Panc1 (cell line): ENCODE measurements at regions not wholly inside any gene's neighbourhood (a gene's known extent, or its start where the extent isn't known, plus 50 kb on each side); places are given as distances from the start of the nearest gene placed in this dataset.

Experiments
- ATAC-seq: fragments of 200-7000 bp; cut with Tn5 transposase; 2 replicates; pipeline ENCODE4 v1.9.1; 2020; ENCODE audit warnings: mild to moderate bottlenecking, moderate library complexity
- BruUV-seq: library from RNA; stranded (reverse); fragments of 400-500 nt; replicated peaks from 2 replicates; lab custom pipeline; 2021; lab: Mats Ljungman, UMichigan
- CTCF ChIA-PET: fragments of 300-600 bp; sonication (Branson Sonifier 250); formaldehyde crosslinking; loops from one replicate; lab custom pipeline; 2022; ENCODE audit warnings: antibody characterized with exemption; lab: Charles Lee
- POLR2A ChIA-PET: fragments of 300-600 bp; sonication (Branson Sonifier 250); formaldehyde crosslinking; loops from one replicate; lab custom pipeline; 2022; ENCODE audit warnings: antibody characterized with exemption; lab: Charles Lee
- DNase-seq: peaks from one replicate; pipeline ENCODE4 v3.0.0-alpha.2; 2010; ENCODE audit warnings: low read depth, low spot score
- H3K27ac ChIP-seq: 2 replicates; pipeline ENCODE4 v1.5.1; 2011; ENCODE audit warnings: mild to moderate bottlenecking, low read length, inconsistent platforms
- H3K27me3 ChIP-seq: fragments of 200-500 bp; sonication (Bioruptor generic); 2 replicates; pipeline ENCODE4 v1.6.0; 2014; ENCODE audit warnings: low read length, inconsistent platforms; ENCODE audit not compliant: control insufficient read depth, insufficient read depth
- H3K36me3 ChIP-seq: fragments of 200-500 bp; sonication (Bioruptor generic); 2 replicates; pipeline ENCODE4 v1.5.1; 2014; ENCODE audit warnings: inconsistent platforms, mild to moderate bottlenecking, low read length, moderate library complexity; ENCODE audit not compliant: control insufficient read depth, insufficient read depth
- H3K4me1 ChIP-seq: 2 replicates; pipeline ENCODE4 v1.5.1; 2011; ENCODE audit warnings: inconsistent platforms, mild to moderate bottlenecking, low read length, moderate library complexity; ENCODE audit not compliant: control insufficient read depth, insufficient read depth
- H3K4me3 ChIP-seq, 2 experiments: 2 replicates each; pipeline ENCODE4 v1.5.1; 2011 to 2012; ENCODE audit warnings: low read depth in 2 of 2, low read length in 2 of 2, mild to moderate bottlenecking in 2 of 2, inconsistent platforms in 1 of 2, moderate library complexity in 1 of 2
- H3K9me3 ChIP-seq: fragments of 200-500 bp; sonication (Bioruptor generic); 2 replicates; pipeline ENCODE4 v1.5.1; 2014; ENCODE audit warnings: low read depth, mild to moderate bottlenecking, inconsistent platforms, low read length, moderate library complexity; ENCODE audit not compliant: control insufficient read depth, insufficient read depth
- CTCF ChIP-seq: fragments of 450-650 bp; IDR thresholded peaks from 2 replicates; pipeline ENCODE4 v1.5.1; 2017; ENCODE audit warnings: mild to moderate bottlenecking
- POLR2AphosphoS5 ChIP-seq: IDR thresholded peaks from 2 replicates; pipeline ENCODE4 v1.6.1; 2012; ENCODE audit warnings: mild to moderate bottlenecking, low read depth, low read length, moderate library complexity
- REST ChIP-seq, 2 experiments: IDR thresholded peaks; 2 replicates each; pipeline ENCODE4 v1.6.1; 2011 to 2012; ENCODE audit warnings: low read depth in 2 of 2, control low read depth in 1 of 2, low read length in 1 of 2, mild to moderate bottlenecking in 1 of 2, moderate library complexity in 1 of 2; ENCODE audit not compliant: insufficient read depth in 1 of 2
- SIN3A ChIP-seq: IDR thresholded peaks from 2 replicates; pipeline ENCODE4 v1.6.1; 2012; ENCODE audit warnings: low read depth, mild to moderate bottlenecking, low read length, moderate library complexity, borderline replicate concordance; ENCODE audit not compliant: insufficient read depth
- TCF7L2 ChIP-seq: IDR thresholded peaks from 2 replicates; pipeline ENCODE4 v1.6.1; 2011; ENCODE audit warnings: mild to moderate bottlenecking, low read depth, low read length, inconsistent platforms
- in situ Hi-C: cut with HindIII; loops from 2 replicates; pipeline ENCODE4 v1.10.0; 2016; ENCODE audit warnings: low sequenced_read_pairs, low pct_unique_long_range_greater_than_20kb
- intact Hi-C: fragments of 100-400 bp; cut with micrococcal nuclease; formaldehyde crosslinking; loops from one replicate; pipeline ENCODE4 v1.10.0; 2022; ENCODE audit not compliant: unreplicated experiment

- in situ Hi-C loops (no loop called here), intact Hi-C loops (no loop called here)
- no peaks in the 10 kb centered on the region for H3K9me3 ChIP-seq
- H3K27me3 ChIP-seq: no peaks in the 10 kb centered on the region
- BruUV-seq: no TSS peak
- no peaks in the 10 kb centered on the region for H3K4me1 ChIP-seq
- H3K36me3 ChIP-seq: no peaks in the 10 kb centered on the region
- ChIA-PET CTCF (no interaction called here), POLR2A (no interaction called here)
- ATAC-seq (no peak), DNase-seq (no peak)
- H3K4me3 ChIP-seq: no peak overlapping the region
- TF ChIP-seq TCF7L2: no peak
- TF ChIP-seq REST (IDR thresholded peaks at IDR 0.05; ENCODE audit: insufficient read depth in 1 of 2, low read depth in 2 of 2, low read length in 1 of 2): no peak
- TF ChIP-seq SIN3A: no peak
- TF ChIP-seq CTCF: no peak
- no peak for TF ChIP-seq POLR2AphosphoS5
- no peak overlapping the region for H3K27ac ChIP-seq
These were observed 475.0 kb upstream of the ADARB2 start for GRCh38 chr10:2212244-2212834.

GRCh38 chr10:2210088-2210487 is 472.8 kb upstream of the ADARB2 start:
- Histone ChIP-seq H3K36me3 (no peaks in the 10 kb centered on the region), H3K9me3 (no peaks in the 10 kb centered on the region), H3K4me3 (no peak overlapping the region), H3K27me3 (no peaks in the 10 kb centered on the region), H3K27ac (no peak overlapping the region), H3K4me1 (no peaks in the 10 kb centered on the region)
- TF ChIP-seq POLR2AphosphoS5 (no peak), CTCF (no peak), SIN3A (no peak), TCF7L2 (no peak), REST (IDR thresholded peaks at IDR 0.05; ENCODE audit: insufficient read depth in 1 of 2, low read depth in 2 of 2, low read length in 1 of 2) (no peak)
- ChIA-PET POLR2A (no interaction called here), CTCF (no interaction called here)
- ATAC-seq: no peak
- in situ Hi-C loops: no loop called here
- no peak for DNase-seq
- BruUV-seq: no TSS peak
- intact Hi-C loops: no loop called here
